ENCODE measurements at regions not wholly inside any gene's neighbourhood (a gene's known extent, or its start where the extent isn't known, plus 50 kb on each side); places are given as distances from the start of the nearest gene placed in this dataset.
"Not testable (repeated sequence)": the region's sequence is repeated elsewhere in the genome, so short reads cannot be mapped to it uniquely, and the experiment has no call there.

GRCh38 chr4:167811958-167812357, 280.4 kb upstream of the ANXA10 start:
- no peak for DNase-seq (ENCODE audit: low read depth in 2 of 2)

- DNase-seq (ENCODE audit: low read depth in 2 of 2) = no peak
These were observed 266.1 kb upstream of the ANXA10 start for GRCh38 chr4:167826281-167826680.

GRCh38 chr4:167831855-167832254, 260.5 kb upstream of the ANXA10 start:
- DNase-seq (ENCODE audit: low read depth in 2 of 2) = no peak

GRCh38 chr4:167838686-167839085, 253.7 kb upstream of the ANXA10 start:
- DNase-seq (ENCODE audit: low read depth in 2 of 2) = no peak

- no peak for DNase-seq (ENCODE audit: low read depth in 2 of 2)
These were observed 249.8 kb upstream of the ANXA10 start for GRCh38 chr4:167842487-167842886.

GRCh38 chr4:167854881-167855280, 237.5 kb upstream of the ANXA10 start:
- DNase-seq (ENCODE audit: low read depth in 2 of 2) = no peak

GRCh38 chr4:167858127-167858526, 234.2 kb upstream of the ANXA10 start:
- not testable (repeated sequence) for DNase-seq (ENCODE audit: low read depth in 2 of 2)

GRCh38 chr4:167867191-167867590, 225.1 kb upstream of the ANXA10 start:
- no peak for DNase-seq (ENCODE audit: low read depth in 2 of 2)

GRCh38 chr4:167868163-167868562, 224.2 kb upstream of the ANXA10 start:
- no peak for DNase-seq (ENCODE audit: low read depth in 2 of 2)

- DNase-seq (ENCODE audit: low read depth in 2 of 2) = no peak
These were observed 218.8 kb upstream of the ANXA10 start for GRCh38 chr4:167873496-167873895.

GRCh38 chr4:167876091-167876490, 216.2 kb upstream of the ANXA10 start:
- DNase-seq (ENCODE audit: low read depth in 2 of 2) = not testable (repeated sequence)

GRCh38 chr4:167877826-167878225, 214.5 kb upstream of the ANXA10 start:
- not testable (repeated sequence) for DNase-seq (ENCODE audit: low read depth in 2 of 2)

GRCh38 chr4:167883266-167883665, 209.1 kb upstream of the ANXA10 start:
- DNase-seq (ENCODE audit: low read depth in 2 of 2) = no peak

GRCh38 chr4:167885071-167885470, 207.3 kb upstream of the ANXA10 start:
- no peak for DNase-seq (ENCODE audit: low read depth in 2 of 2)

- DNase-seq (ENCODE audit: low read depth in 2 of 2) = no peak
These were observed 206.5 kb upstream of the ANXA10 start for GRCh38 chr4:167885872-167886271.

- no peak for DNase-seq (ENCODE audit: low read depth in 2 of 2)
These were observed 204.6 kb upstream of the ANXA10 start for GRCh38 chr4:167887726-167888125.

- DNase-seq (ENCODE audit: low read depth in 2 of 2) = no peak
These were observed 202.1 kb upstream of the ANXA10 start for GRCh38 chr4:167890226-167890625.

GRCh38 chr4:167893531-167893930, 198.8 kb upstream of the ANXA10 start:
- no peak for DNase-seq (ENCODE audit: low read depth in 2 of 2)

GRCh38 chr4:167896260-167896659, 196.1 kb upstream of the ANXA10 start:
- not testable (repeated sequence) for DNase-seq (ENCODE audit: low read depth in 2 of 2)

GRCh38 chr4:167897116-167897515, 195.2 kb upstream of the ANXA10 start:
- DNase-seq (ENCODE audit: low read depth in 2 of 2) = peak; percentile 73 to 95

GRCh38 chr4:167903291-167903721, 189.0 kb upstream of the ANXA10 start:
- peak in 1 of 2 donors; percentile 64 for DNase-seq (ENCODE audit: low read depth in 2 of 2)

- no peak for DNase-seq (ENCODE audit: low read depth in 2 of 2)
These were observed 185.5 kb upstream of the ANXA10 start for GRCh38 chr4:167906851-167907250.

GRCh38 chr4:167908816-167909215, 183.5 kb upstream of the ANXA10 start:
- DNase-seq (ENCODE audit: low read depth in 2 of 2) = no peak

GRCh38 chr4:167912535-167912934, 179.8 kb upstream of the ANXA10 start:
- DNase-seq (ENCODE audit: low read depth in 2 of 2) = not testable (repeated sequence)
